Small intestine (tissue), 7 donors: ENCODE measurements at regions not wholly inside any gene's neighbourhood (a gene's known extent, or its start where the extent isn't known, plus 50 kb on each side); places are given as distances from the start of the nearest gene placed in this dataset.
A peak's percentile ranks its signal among the peaks of the same experiment; 100 is the strongest.

Experiments
- DNase-seq, 2 donors: peaks; one replicate each; pipeline versions ENCODE4 v3.0.0 to v3.0.0-alpha.2; 2013
- FAIRE-seq: peaks from 2 replicates; lab custom pipeline; 2012; peaks lifted over from hg19 to GRCh38; lab: Jason Lieb, UNC
- H3K27ac ChIP-seq, 3 donors: one replicate each; pipeline ENCODE4 v1.5.1; 2013; ENCODE audit warnings: low read length in 2 of 3, mild to moderate bottlenecking in 2 of 3, control low read depth in 1 of 3, inconsistent platforms in 1 of 3, low read depth in 1 of 3, moderate library complexity in 1 of 3
- H3K27me3 ChIP-seq, 3 donors: one replicate each; pipeline ENCODE4 v1.6.1; 2013; ENCODE audit warnings: low read length in 3 of 3, inconsistent platforms in 1 of 3; ENCODE audit not compliant: control insufficient read depth in 3 of 3, insufficient read depth in 3 of 3
- H3K36me3 ChIP-seq, 3 donors: one replicate each; pipeline ENCODE4 v1.6.1; 2013; ENCODE audit warnings: low read length in 3 of 3, inconsistent platforms in 1 of 3, low read depth in 1 of 3, mild to moderate bottlenecking in 1 of 3, moderate library complexity in 1 of 3; ENCODE audit not compliant: control insufficient read depth in 3 of 3, insufficient read depth in 2 of 3
- H3K4me1 ChIP-seq, 3 donors: one replicate each; pipeline ENCODE4 v1.6.1; 2013; ENCODE audit warnings: low read length in 2 of 3, inconsistent platforms in 1 of 3, low read depth in 1 of 3, mild to moderate bottlenecking in 1 of 3, moderate library complexity in 1 of 3; ENCODE audit not compliant: control insufficient read depth in 3 of 3, insufficient read depth in 2 of 3
- H3K4me3 ChIP-seq, 3 donors: one replicate each; pipeline ENCODE4 v1.5.1; 2013; ENCODE audit warnings: low read length in 3 of 3, control low read depth in 1 of 3, inconsistent platforms in 1 of 3, low read depth in 1 of 3, mild to moderate bottlenecking in 1 of 3, moderate library complexity in 1 of 3
- H3K9me3 ChIP-seq, 2 donors: one replicate each; pipeline ENCODE4 v1.6.1; 2013; ENCODE audit warnings: low read depth in 1 of 2, low read length in 1 of 2; ENCODE audit not compliant: control insufficient read depth in 2 of 2, insufficient read depth in 1 of 2
- WGBS, 3 donors: extraction: QIAGEN DNeasy Blood & Tissue Kit; methylation state at CpG; one replicate each; pipeline ENCODE4 v1.1.7; 2013; 5-methylcytosine and 5-hydroxymethylcytosine counted together
- donor health status: healthy with polysubstance abuse.
- donor health status: control.
- donor health status: control.
- donor health status: Bipolar disorder and iron deficiency.
- donor health status: healthy.

GRCh38 chr18:10233082-10233875 is 221.2 kb upstream of the APCDD1 start:
- Histone ChIP-seq H3K27ac (no peak overlapping the region), H3K4me3 (no peak overlapping the region), H3K27me3 (no peaks in the 10 kb centered on the region), H3K9me3 (peaks cover 0 to 10% of the 10 kb centered on the region in 2 donors), H3K4me1 (peaks cover 0 to 2% (median 0%) of the 10 kb centered on the region in 3 donors), H3K36me3 (no peaks in the 10 kb centered on the region)
- DNase-seq (no peak), FAIRE-seq (no peak)
- 87 to 90% (median 90%) methylated on average over 10 of the region's 10 CpGs for WGBS, 3 donors

GRCh38 chr18:10234281-10234680 is 220.2 kb upstream of the APCDD1 start:
- no peak for FAIRE-seq
- H3K4me3 ChIP-seq = no peak overlapping the region
- no peak overlapping the region for H3K27ac ChIP-seq
- peaks cover 0 to 10% of the 10 kb centered on the region in 2 donors for H3K9me3 ChIP-seq
- H3K4me1 ChIP-seq = peaks cover 0 to 2% (median 0%) of the 10 kb centered on the region in 3 donors
- no peak for DNase-seq
- 83 to 84% (median 83%) methylated on average over 5 of the region's 5 CpGs for WGBS, 3 donors
- H3K27me3 ChIP-seq = no peaks in the 10 kb centered on the region
- no peaks in the 10 kb centered on the region for H3K36me3 ChIP-seq

- 56 to 65% (median 63%) methylated on average over 6 of the region's 6 CpGs for WGBS, 3 donors
- H3K4me3 ChIP-seq = no peak overlapping the region
- no peaks in the 10 kb centered on the region for H3K36me3 ChIP-seq
- H3K9me3 ChIP-seq = peaks cover 0 to 2% of the 10 kb centered on the region in 2 donors
- DNase-seq (peak in 1 of 2 donors; percentile 11), FAIRE-seq (no peak)
- peaks cover 0 to 2% (median 0%) of the 10 kb centered on the region in 3 donors for H3K4me1 ChIP-seq
- no peaks in the 10 kb centered on the region for H3K27me3 ChIP-seq
- no peak overlapping the region for H3K27ac ChIP-seq
Observed at GRCh38 chr18:10234912-10235660, 219.3 kb upstream of the APCDD1 start.

GRCh38 chr18:10235661-10235952 is 218.8 kb upstream of the APCDD1 start:
- no peaks in the 10 kb centered on the region for H3K9me3 ChIP-seq
- H3K4me1 ChIP-seq = peaks cover 0 to 2% (median 0%) of the 10 kb centered on the region in 3 donors
- FAIRE-seq (no peak), DNase-seq (no peak)
- no peak overlapping the region for H3K27ac ChIP-seq
- no peak overlapping the region for H3K4me3 ChIP-seq
- H3K27me3 ChIP-seq = no peaks in the 10 kb centered on the region
- H3K36me3 ChIP-seq = no peaks in the 10 kb centered on the region
- WGBS, 3 donors = 10 to 45% (median 29%) methylated on average over 2 of the region's 2 CpGs

GRCh38 chr18:10239103-10239502 is 215.3 kb upstream of the APCDD1 start:
- Histone ChIP-seq H3K27me3 (no peaks in the 10 kb centered on the region), H3K9me3 (no peaks in the 10 kb centered on the region), H3K36me3 (no peaks in the 10 kb centered on the region), H3K4me1 (peaks cover 0 to 2% (median 0%) of the 10 kb centered on the region in 3 donors), H3K27ac (no peak overlapping the region), H3K4me3 (no peak overlapping the region)
- WGBS, 3 donors = 71 to 84% (median 84%) methylated on average over 11 of the region's 11 CpGs
- FAIRE-seq = no peak
- DNase-seq = no peak

- Histone ChIP-seq H3K4me3 (no peak overlapping the region), H3K36me3 (no peaks in the 10 kb centered on the region), H3K9me3 (no peaks in the 10 kb centered on the region), H3K4me1 (no peaks in the 10 kb centered on the region), H3K27ac (no peak overlapping the region), H3K27me3 (no peaks in the 10 kb centered on the region)
- WGBS, 3 donors = 82 to 93% (median 89%) methylated on average over 5 of the region's 5 CpGs
- FAIRE-seq = no peak
- DNase-seq = no peak
Observed at GRCh38 chr18:10239991-10240634, 214.3 kb upstream of the APCDD1 start.

GRCh38 chr18:10240973-10241372 is 213.5 kb upstream of the APCDD1 start:
- Histone ChIP-seq H3K4me1 (no peaks in the 10 kb centered on the region), H3K4me3 (no peak overlapping the region), H3K27me3 (no peaks in the 10 kb centered on the region), H3K9me3 (no peaks in the 10 kb centered on the region), H3K27ac (no peak overlapping the region), H3K36me3 (no peaks in the 10 kb centered on the region)
- DNase-seq (no peak), FAIRE-seq (no peak)
- 88 to 96% (median 92%) methylated on average over 2 of the region's 2 CpGs for WGBS, 3 donors

- Histone ChIP-seq H3K27me3 (no peaks in the 10 kb centered on the region), H3K4me1 (no peaks in the 10 kb centered on the region), H3K4me3 (no peak overlapping the region), H3K27ac (no peak overlapping the region), H3K36me3 (no peaks in the 10 kb centered on the region), H3K9me3 (no peaks in the 10 kb centered on the region)
- FAIRE-seq (no peak), DNase-seq (no peak)
- WGBS, 3 donors = 4 to 39% (median 24%) methylated on average over 1 of the region's 1 CpG
Observed at GRCh38 chr18:10241579-10241978, 212.9 kb upstream of the APCDD1 start.
